ENCODE measurements at regions not wholly inside any gene's neighbourhood (a gene's known extent, or its start where the extent isn't known, plus 50 kb on each side); places are given as distances from the start of the nearest gene placed in this dataset.
"Not testable (repeated sequence)": the region's sequence is repeated elsewhere in the genome, so short reads cannot be mapped to it uniquely, and the experiment has no call there.

- no peak for DNase-seq
Measured at GRCh38 chr10:21363092-21363730, 162.3 kb downstream of the SKIDA1 start.

DNA sequence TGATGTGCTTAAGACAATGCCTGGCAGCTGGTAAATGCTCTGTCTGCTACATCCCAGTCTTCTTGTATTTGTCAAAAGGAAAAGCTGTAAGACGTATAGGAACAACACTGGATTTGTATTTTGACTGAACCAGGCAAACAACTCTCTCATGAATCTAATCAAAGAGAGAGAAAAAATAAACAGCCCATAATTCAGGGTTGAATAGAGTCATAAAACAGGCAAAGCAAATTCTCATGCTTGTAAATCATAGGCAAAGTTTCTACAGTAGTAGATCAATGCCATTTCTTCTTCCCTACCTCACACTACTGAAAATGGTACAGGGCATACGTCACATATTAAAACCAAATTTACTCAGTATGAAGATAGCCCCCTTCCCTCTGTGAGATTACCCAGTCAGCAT lies 166.3 kb downstream of the SKIDA1 start:
- DNase-seq: no peak

DNA sequence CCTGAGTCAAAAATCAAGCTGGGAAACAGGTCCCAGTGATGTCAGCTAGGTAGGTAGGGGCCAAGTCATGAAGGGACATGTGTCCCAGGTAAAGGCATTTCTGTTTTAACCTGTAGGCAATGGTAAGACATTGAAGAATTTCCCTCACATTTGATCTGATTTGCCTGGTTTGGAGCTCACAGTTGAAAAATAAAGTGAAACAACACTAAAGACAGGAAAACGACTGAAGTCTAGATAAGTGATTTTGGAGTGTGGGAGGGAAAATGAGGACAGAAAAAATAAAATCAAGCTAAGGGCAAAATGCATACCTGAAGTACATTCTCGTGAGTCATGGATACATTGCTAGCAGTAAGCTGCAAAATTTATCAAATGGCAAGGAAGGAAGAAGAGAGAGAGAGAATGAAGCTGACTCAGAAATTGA lies 169.9 kb downstream of the SKIDA1 start:
- no peak for DNase-seq

GRCh38 chr10:21352886-21353285 lies 172.6 kb downstream of the SKIDA1 start:
- DNase-seq: no peak

DNA sequence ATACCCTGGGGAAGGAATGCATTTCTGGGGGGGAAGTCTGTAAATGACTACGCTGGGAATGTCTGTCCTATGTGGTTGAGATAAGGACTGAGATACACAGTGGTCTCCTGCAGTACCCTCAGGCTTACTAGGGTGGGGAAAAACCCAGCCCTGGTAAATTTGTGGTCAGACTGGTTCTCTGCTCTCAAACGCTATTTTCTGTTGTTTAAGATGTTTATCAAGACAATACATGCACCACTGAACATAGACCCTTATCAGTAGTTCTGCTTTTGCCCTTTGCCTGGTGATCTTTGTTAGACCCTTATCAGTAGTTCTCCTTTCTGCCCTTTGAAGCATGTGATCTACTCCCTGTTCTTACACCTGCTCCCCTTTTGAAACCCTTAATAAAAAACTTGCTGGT lies 173.9 kb downstream of the SKIDA1 start:
- not testable (repeated sequence) for DNase-seq

DNA sequence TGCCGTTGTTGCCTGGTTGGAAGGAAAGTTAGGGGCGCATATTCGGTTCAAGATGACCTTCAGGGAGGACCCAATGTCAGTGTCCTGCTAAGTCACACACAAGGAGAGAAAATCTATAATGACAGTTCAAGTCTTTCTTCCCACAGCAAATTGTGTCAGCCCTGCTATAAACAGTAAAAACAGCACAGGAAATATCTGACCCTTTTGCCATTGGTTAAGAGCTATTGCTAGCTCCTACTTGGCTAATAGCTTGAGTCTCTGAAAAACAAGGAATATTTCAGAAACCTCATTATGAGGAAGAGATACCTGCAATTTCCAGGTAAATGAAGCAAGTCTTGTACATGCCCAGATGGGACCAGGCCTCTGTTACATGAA lies 175.6 kb downstream of the SKIDA1 start:
- DNase-seq: no peak

- DNase-seq: no peak
Measured at GRCh38 chr10:21347785-21348170, 177.7 kb downstream of the SKIDA1 start.

DNA sequence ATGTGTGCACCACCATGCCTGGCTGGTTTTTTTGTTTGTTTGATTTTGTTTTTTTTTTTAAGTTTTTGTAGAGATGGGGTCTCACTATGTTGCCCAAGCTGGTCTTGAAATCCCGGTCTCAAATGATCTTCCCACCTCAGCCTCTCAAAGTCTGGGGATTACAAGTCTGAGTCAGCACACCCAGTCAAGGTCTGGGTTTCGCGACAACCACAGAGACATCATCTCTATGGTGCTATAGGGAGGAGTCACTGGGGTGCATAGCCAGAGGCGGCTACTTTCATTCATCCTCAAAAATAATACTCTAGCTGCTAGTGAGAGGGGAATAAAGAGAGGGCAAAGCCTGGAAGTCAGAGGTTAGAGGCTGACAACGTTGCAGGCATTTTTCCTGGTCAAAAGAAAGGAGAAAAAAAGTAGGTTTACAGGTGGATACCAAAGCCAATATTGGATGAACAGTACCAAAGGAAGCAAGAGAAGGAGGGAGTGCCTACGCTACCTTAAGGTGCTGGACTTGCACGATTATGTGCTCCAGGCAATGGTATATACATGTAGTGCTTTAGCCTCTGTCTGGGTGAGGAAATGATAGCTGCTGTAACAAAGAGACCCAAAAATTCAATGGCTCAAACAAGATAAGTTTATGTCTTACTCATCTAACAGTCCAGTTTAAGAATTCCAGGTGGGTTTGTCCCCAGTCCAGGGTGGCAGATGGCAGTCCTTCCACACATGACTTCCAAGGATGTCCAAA lies 178.3 kb downstream of the SKIDA1 start:
- DNase-seq: no peak

DNA sequence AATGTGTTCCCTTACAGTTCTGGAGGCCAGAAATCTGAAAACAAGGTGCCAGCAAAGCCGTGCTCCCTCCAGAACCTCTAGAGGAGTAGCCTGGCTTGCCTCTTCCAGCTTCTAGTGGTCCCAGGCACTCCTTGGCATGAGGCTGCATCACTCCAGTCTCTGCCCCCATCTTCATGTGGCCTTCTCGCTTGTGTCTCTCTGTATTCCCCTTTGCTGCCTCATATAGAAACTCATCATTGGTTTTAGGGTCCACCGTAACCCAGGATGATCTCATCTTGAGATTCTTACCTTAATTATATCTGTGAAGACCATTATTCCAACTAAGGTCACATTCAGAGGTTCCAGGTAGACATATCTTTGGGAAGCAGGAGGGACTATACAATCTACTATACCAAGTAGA lies 182.4 kb downstream of the SKIDA1 start:
- no peak for DNase-seq

GRCh38 chr10:21342499-21342898 lies 183.0 kb downstream of the SKIDA1 start:
- DNase-seq: not testable (repeated sequence)

DNA sequence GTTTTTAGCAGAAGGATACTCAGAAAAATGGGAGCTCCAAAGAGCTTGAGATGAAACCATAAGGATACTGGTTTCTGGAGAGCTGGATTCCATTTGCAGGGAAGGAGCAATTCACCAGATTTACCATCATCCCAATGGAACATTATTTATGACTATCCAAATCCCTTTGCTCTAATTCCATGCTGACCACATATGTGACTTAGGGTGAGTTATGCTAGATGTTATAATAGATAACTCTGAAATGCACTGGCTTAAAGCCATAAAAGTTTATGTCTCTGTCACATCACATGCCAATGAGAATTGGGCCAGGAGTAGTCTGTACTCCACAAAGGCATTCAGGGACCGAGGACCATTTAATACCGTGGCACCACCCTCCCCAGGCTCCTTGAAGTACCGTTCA lies 185.2 kb downstream of the SKIDA1 start:
- no peak for DNase-seq

GRCh38 chr10:21337171-21337792 lies 188.2 kb downstream of the SKIDA1 start:
- DNase-seq: no peak

GRCh38 chr10:21336476-21337170 lies 188.9 kb downstream of the SKIDA1 start:
- no peak for DNase-seq

- DNase-seq: no peak
Measured at GRCh38 chr10:21334891-21335696, 190.4 kb downstream of the SKIDA1 start.

DNA sequence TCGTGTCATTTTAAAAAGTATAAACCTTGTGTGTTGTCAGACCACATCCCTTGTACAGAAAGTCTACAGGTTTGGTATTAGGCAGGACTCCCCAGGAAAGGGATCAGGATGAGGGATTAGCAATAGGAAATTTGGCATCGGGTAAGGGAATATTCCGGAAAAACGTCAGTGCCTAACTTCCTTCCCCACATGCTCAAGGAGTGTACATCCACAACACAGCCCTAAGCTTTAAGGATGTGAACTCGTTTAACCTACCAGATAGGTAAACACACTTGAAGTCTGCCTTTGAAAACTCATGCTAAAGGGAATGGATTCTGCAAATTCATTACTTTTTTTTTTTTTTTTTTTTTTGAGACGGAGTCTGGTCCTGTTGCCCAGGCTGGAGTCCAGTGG lies 194.9 kb downstream of the SKIDA1 start:
- no peak for DNase-seq

GRCh38 chr10:21329995-21330627 lies 195.4 kb downstream of the SKIDA1 start:
- DNase-seq: no peak

- DNase-seq: no peak
Measured at GRCh38 chr10:21327289-21327993, 198.0 kb downstream of the SKIDA1 start.

DNA sequence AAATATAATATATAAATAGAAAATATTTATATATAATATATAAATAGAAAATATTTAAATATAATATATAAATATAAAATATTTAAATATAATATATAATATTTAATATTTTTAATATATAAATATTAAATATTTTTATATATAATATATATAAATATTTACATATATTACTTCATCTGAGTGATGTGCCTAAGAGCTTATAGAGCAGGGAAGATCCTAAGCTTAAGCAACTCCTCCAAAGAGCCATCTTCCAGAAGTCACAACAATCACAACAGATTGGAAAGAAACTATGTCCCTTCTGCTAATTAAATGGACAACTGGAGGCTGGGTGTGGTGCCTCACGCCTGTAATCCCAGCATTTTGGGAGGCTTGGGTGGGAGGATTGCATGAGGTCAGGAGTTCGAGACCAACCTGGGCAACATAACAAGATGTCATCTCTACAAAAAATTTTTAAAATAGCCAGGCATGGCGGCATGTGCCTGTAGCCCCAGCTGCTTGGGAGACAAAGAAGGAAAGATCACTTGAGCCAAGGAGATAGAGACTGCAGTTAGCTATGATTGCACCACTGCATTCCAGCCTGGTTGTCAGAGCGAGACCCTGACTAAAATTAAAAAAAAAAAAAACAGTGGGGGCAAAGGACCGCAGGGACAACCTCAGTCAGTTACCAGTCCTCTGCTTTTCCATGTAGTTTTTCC lies 198.7 kb downstream of the SKIDA1 start:
- no peak for DNase-seq

- DNase-seq: no peak
Measured at GRCh38 chr10:21318540-21319167, 206.8 kb downstream of the SKIDA1 start.

GRCh38 chr10:21317902-21318301 lies 207.6 kb downstream of the SKIDA1 start:
- DNase-seq: no peak
